Epithelial cell of proximal tubule (primary cell): ENCODE measurements at regions not wholly inside any gene's neighbourhood (a gene's known extent, or its start where the extent isn't known, plus 50 kb on each side); places are given as distances from the start of the nearest gene placed in this dataset.

Experiments
- DNase-seq: peaks from one replicate; pipeline ENCODE4 v3.0.0-alpha.2; 2011; ENCODE audit warnings: low read depth
- H3K4me3 ChIP-seq: 2 replicates; pipeline ENCODE4 v1.5.1; 2011; ENCODE audit warnings: low read depth, mild to moderate bottlenecking, low read length
- TF ChIP-seq, protein P1 (sequence below): conservative IDR thresholded peaks from 2 replicates; pipeline ENCODE4 v1.5.1; 2012; ENCODE audit warnings: low read depth, mild to moderate bottlenecking, low read length

DNA sequence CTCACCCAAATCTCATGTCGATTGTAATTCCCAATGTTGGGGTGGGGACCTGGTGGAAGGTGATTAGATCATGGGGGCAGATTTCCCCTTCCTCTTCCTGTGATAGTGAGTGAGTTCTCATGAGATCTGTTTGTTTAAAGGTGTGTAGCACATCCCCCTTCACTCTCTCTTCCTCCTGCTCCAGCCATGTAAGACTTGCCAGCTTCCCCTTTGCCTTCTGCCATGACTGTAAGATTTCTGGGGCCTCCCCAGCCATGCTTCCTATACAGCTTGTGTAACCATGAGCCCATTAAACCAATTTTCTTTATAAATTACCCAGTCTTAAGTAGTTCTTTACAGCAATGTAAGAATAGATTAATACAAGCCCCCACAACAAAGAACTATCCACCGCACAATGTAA, 109.9 kb upstream of the JAZF1 start:
- no peak for DNase-seq
- TF ChIP-seq, protein P1, sequence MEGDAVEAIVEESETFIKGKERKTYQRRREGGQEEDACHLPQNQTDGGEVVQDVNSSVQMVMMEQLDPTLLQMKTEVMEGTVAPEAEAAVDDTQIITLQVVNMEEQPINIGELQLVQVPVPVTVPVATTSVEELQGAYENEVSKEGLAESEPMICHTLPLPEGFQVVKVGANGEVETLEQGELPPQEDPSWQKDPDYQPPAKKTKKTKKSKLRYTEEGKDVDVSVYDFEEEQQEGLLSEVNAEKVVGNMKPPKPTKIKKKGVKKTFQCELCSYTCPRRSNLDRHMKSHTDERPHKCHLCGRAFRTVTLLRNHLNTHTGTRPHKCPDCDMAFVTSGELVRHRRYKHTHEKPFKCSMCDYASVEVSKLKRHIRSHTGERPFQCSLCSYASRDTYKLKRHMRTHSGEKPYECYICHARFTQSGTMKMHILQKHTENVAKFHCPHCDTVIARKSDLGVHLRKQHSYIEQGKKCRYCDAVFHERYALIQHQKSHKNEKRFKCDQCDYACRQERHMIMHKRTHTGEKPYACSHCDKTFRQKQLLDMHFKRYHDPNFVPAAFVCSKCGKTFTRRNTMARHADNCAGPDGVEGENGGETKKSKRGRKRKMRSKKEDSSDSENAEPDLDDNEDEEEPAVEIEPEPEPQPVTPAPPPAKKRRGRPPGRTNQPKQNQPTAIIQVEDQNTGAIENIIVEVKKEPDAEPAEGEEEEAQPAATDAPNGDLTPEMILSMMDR = no peak
- H3K4me3 ChIP-seq = no peak overlapping the region

GRCh38 chr7:28291559-28291958, 111.0 kb upstream of the JAZF1 start:
- no peak overlapping the region for H3K4me3 ChIP-seq
- TF ChIP-seq, protein P1 = no peak
- no peak for DNase-seq

- no peak for DNase-seq
- no peak overlapping the region for H3K4me3 ChIP-seq
- TF ChIP-seq, protein P1 = no peak
Observed at GRCh38 chr7:28292834-28293526, 112.4 kb upstream of the JAZF1 start.

DNA sequence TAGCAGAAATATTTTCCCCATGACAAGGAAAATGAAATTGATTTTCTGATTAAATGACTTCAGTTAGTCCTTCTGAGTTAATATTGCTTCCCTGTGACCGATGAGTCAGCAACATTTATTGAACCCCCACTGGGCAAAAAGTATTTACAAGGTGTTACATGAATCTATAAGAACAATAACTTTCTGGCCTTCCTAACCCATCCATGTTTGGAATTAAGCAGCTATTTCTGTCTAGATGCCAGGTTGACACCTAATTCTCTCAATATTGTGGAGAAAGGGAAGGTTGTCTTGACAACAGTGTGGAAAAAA, 112.9 kb upstream of the JAZF1 start:
- TF ChIP-seq, protein P1 = no peak
- DNase-seq = no peak

DNA sequence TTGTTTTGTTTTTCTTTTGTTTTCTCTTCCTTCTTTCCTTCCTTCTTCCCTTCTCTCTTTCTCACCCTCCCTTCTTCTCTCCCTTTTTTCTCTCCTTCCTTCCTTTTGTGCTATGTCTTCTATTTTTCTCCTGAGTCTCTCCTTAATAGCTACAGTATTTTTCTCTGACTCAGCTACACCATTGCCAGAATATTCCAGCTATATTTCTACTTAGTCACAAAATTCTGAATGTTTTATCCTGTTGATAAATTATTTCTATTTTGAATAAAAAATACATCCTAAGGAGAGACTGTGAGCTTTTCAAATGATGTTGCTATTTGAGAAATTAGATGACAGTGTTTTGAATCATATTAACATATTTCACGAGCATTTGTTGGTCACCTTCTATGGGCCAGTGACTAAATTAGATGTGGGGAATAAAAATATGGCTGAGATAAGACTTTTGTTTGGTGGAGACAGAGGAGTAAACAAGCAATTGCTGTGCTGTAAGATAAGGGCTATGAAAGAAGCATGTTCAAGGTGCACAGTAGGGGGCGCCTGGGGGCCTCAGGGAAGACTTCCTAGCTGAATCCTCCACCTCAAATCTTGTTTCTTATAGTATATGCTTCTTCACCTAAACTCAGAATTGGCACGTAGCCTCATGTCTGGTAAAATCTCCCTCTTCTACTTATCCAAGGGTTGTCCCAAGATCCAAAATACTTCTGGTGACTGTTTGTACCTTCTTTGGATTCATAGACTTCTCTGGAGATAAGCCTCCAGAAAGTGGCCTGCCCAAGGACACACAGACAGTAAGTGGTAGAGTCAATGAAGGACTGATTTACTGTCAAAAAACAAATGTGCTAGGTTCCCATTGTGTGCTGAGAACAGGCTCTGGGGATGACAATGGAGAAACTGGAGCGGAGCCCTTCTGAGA, 115.5 kb upstream of the CREB5 start:
- no peak for DNase-seq
- no peak overlapping the region for H3K4me3 ChIP-seq
- TF ChIP-seq, protein P1 = peak; percentile 95

More for the DNA sequence above, 112.9 kb upstream of the JAZF1 start:
- H3K4me3 ChIP-seq = no peak overlapping the region

- TF ChIP-seq, protein P1 = no peak
- no peak overlapping the region for H3K4me3 ChIP-seq
- DNase-seq = no peak
Observed at GRCh38 chr7:28297801-28298459, 114.4 kb upstream of the CREB5 start.
